Parathyroid adenoma (tissue), 2 donors: ENCODE measurements at regions not wholly inside any gene's neighbourhood (a gene's known extent, or its start where the extent isn't known, plus 50 kb on each side); places are given as distances from the start of the nearest gene placed in this dataset.

Experiments
- H2AFZ ChIP-seq: fragments of 300-600 bp; sonication (generic); one replicate; pipeline ENCODE4 v1.7.0; 2017; ENCODE audit warnings: antibody characterized with exemption, mild to moderate bottlenecking
- H3K27ac ChIP-seq: fragments of 300-600 bp; sonication (generic); one replicate; pipeline ENCODE4 v1.7.0; 2017
- H3K27me3 ChIP-seq: fragments of 300-600 bp; sonication (generic); one replicate; pipeline ENCODE4 v1.7.0; 2017; ENCODE audit warnings: low read length; ENCODE audit not compliant: control insufficient read depth, insufficient read depth
- H3K36me3 ChIP-seq: fragments of 300-600 bp; sonication (generic); one replicate; pipeline ENCODE4 v1.7.0; 2017; ENCODE audit warnings: low read length; ENCODE audit not compliant: control insufficient read depth, insufficient read depth
- H3K4me1 ChIP-seq: fragments of 300-600 bp; sonication (generic); one replicate; pipeline ENCODE4 v1.7.0; 2017; ENCODE audit warnings: control low read depth
- H3K4me2 ChIP-seq: fragments of 300-600 bp; sonication (generic); one replicate; pipeline ENCODE4 v1.7.0; 2017; ENCODE audit warnings: low read length
- H3K4me3 ChIP-seq: fragments of 300-600 bp; sonication (generic); one replicate; pipeline ENCODE4 v1.7.0; 2017; ENCODE audit warnings: low read depth, low read length
- H3K79me2 ChIP-seq: fragments of 300-600 bp; sonication (generic); one replicate; pipeline ENCODE4 v1.7.0; 2017; ENCODE audit warnings: control low read depth
- H3K9ac ChIP-seq: fragments of 300-600 bp; sonication (generic); one replicate; pipeline ENCODE4 v1.7.0; 2017; ENCODE audit warnings: mild to moderate bottlenecking
- H3K9me3 ChIP-seq: fragments of 300-600 bp; sonication (generic); one replicate; pipeline ENCODE4 v1.7.0; 2017; ENCODE audit warnings: low read length; ENCODE audit not compliant: control insufficient read depth
- TF ChIP-seq, protein P1 (sequence below): fragments of 300-600 bp; sonication (generic); IDR thresholded peaks from one replicate; pipeline ENCODE4 v1.7.0; 2017; ENCODE audit warnings: antibody characterized with exemption, mild to moderate bottlenecking
- donor health status: primary hyperparathyroidism.

- TF ChIP-seq, protein P1, sequence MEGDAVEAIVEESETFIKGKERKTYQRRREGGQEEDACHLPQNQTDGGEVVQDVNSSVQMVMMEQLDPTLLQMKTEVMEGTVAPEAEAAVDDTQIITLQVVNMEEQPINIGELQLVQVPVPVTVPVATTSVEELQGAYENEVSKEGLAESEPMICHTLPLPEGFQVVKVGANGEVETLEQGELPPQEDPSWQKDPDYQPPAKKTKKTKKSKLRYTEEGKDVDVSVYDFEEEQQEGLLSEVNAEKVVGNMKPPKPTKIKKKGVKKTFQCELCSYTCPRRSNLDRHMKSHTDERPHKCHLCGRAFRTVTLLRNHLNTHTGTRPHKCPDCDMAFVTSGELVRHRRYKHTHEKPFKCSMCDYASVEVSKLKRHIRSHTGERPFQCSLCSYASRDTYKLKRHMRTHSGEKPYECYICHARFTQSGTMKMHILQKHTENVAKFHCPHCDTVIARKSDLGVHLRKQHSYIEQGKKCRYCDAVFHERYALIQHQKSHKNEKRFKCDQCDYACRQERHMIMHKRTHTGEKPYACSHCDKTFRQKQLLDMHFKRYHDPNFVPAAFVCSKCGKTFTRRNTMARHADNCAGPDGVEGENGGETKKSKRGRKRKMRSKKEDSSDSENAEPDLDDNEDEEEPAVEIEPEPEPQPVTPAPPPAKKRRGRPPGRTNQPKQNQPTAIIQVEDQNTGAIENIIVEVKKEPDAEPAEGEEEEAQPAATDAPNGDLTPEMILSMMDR = no peak
Measured at GRCh38 chr4:22190855-22191254, 242.3 kb upstream of the KCNIP4 start.

DNA sequence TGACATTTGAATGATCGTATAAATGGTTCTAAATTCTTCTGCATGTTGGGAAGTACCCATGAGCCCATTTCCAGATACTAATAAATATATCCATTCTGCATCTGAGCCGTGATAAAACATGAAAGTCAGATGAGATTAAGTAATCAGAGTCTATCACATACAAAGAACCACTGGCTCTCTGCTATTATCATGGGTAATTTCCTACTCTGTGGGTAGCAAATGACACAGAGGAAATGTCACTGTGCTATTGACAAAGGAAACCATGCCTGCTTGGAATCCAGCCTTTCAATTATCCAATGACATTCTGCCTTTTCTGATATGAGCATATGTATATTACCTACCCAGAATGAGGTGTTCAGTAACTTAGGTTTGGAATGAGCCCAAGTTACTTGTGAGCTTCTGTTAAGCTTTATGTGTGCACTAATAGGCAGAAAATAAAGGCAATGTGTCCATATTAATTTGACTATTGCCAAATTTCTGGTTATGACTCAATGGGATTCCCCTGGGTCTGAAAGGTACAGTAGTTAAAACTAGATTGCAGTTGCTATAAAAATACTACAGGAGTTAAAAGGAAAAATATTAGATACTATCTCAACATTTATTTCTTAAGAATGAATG, 238.7 kb upstream of the KCNIP4 start:
- TF ChIP-seq, protein P1 = no peak
- H3K4me3 ChIP-seq = no peak overlapping the region
- H3K4me2 ChIP-seq = no peak overlapping the region
- no peaks in the 10 kb centered on the region for H3K4me1 ChIP-seq
- no peaks in the 10 kb centered on the region for H3K79me2 ChIP-seq
- H3K9me3 ChIP-seq = no peaks in the 10 kb centered on the region
- no peak overlapping the region for H3K27ac ChIP-seq
- no peak overlapping the region for H2AFZ ChIP-seq
- H3K27me3 ChIP-seq = no peaks in the 10 kb centered on the region
- H3K36me3 ChIP-seq = no peaks in the 10 kb centered on the region
- H3K9ac ChIP-seq = no peak overlapping the region

More at GRCh38 chr4:22190855-22191254, 242.3 kb upstream of the KCNIP4 start:
- Histone ChIP-seq H3K4me2 (no peak overlapping the region), H3K9me3 (no peaks in the 10 kb centered on the region), H3K9ac (no peak overlapping the region), H3K27me3 (no peaks in the 10 kb centered on the region), H3K4me1 (no peaks in the 10 kb centered on the region), H3K36me3 (no peaks in the 10 kb centered on the region), H3K27ac (no peak overlapping the region), H2AFZ (no peak overlapping the region), H3K79me2 (no peaks in the 10 kb centered on the region), H3K4me3 (no peak overlapping the region)

DNA sequence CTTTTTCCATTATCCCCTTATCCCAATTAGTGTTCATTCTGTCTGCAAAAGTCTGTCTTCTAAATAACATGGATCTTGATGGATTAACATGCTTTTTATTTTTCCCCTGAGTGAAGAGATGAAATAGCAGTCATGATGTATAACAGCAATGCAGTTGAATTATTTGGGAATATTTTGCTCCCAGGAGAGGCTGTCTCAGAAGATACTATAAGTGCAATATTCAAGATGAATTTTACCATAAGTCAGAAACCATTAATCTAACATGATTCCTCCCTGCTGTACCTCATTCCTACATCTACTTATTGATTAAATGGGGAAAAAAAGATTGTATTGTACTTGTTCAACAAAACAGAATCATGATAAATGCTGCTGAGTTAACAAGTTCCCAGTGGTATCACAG, 233.2 kb upstream of the KCNIP4 start:
- no peak overlapping the region for H2AFZ ChIP-seq
- H3K4me2 ChIP-seq = no peak overlapping the region
- no peaks in the 10 kb centered on the region for H3K4me1 ChIP-seq
- no peaks in the 10 kb centered on the region for H3K9me3 ChIP-seq
- H3K4me3 ChIP-seq = no peak overlapping the region
- no peaks in the 10 kb centered on the region for H3K79me2 ChIP-seq
- H3K36me3 ChIP-seq = no peaks in the 10 kb centered on the region
- H3K9ac ChIP-seq = no peak overlapping the region
- no peak overlapping the region for H3K27ac ChIP-seq
- no peaks in the 10 kb centered on the region for H3K27me3 ChIP-seq
- TF ChIP-seq, protein P1 = no peak

DNA sequence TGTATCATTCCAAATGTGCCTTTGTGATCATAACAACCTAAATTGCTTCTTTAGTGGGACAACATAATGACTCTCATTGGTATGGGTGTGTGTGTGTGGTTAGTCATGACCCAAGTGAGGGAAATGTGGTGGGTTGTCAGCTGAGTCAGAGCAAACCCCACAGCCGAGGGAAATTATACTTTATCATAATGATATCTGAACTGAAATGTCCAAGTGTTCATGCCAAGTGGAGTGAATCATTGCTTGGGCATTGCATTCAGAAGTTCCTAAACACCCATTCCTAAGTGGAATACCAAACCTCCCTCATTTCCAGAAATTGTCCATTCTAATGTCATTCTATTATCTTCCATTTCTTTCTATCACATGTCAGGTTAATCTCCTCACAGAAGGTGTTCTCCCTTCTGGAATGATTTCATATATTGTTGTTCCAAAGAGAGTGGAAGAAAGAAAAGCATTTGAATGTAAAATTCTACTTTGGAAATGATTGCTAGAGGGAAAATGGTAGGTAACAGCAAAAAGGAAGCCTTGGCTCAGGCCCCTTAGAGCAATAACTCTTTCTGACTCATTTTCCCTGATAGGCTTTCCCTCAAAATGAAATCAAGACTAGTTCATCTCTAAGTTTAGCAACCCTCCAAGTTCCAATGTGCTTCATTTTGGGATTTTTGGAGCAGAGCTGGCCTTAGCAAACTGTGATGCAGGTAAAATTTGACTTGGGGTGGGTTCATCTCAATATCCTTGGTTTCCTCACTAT, 230.7 kb upstream of the KCNIP4 start:
- no peak overlapping the region for H3K4me3 ChIP-seq
- no peak overlapping the region for H3K27ac ChIP-seq
- H3K9ac ChIP-seq = no peak overlapping the region
- no peaks in the 10 kb centered on the region for H3K79me2 ChIP-seq
- H3K9me3 ChIP-seq = no peaks in the 10 kb centered on the region
- TF ChIP-seq, protein P1 = no peak
- no peak overlapping the region for H2AFZ ChIP-seq
- no peak overlapping the region for H3K4me2 ChIP-seq
- no peaks in the 10 kb centered on the region for H3K36me3 ChIP-seq
- H3K27me3 ChIP-seq = no peaks in the 10 kb centered on the region
- H3K4me1 ChIP-seq = no peaks in the 10 kb centered on the region

GRCh38 chr4:22174640-22175039, 226.1 kb upstream of the KCNIP4 start:
- Histone ChIP-seq H3K4me1 (no peaks in the 10 kb centered on the region), H3K9me3 (no peaks in the 10 kb centered on the region), H3K4me3 (no peak overlapping the region), H3K36me3 (no peaks in the 10 kb centered on the region), H3K79me2 (no peaks in the 10 kb centered on the region), H3K9ac (no peak overlapping the region), H3K27me3 (no peaks in the 10 kb centered on the region), H3K4me2 (no peak overlapping the region), H2AFZ (no peak overlapping the region), H3K27ac (no peak overlapping the region)
- TF ChIP-seq, protein P1 = no peak
